ENCODE measurements at regions not wholly inside any gene's neighbourhood (a gene's known extent, or its start where the extent isn't known, plus 50 kb on each side); places are given as distances from the start of the nearest gene placed in this dataset.

- TF ChIP-seq CTCF (optimal IDR thresholded peaks at IDR 0.05 in 1 of 3, IDR thresholded peaks at IDR 0.05 in 1 of 3, conservative IDR thresholded peaks at IDR 0.05 in 1 of 3; ENCODE audit: extremely low read depth in 1 of 3, insufficient read depth in 2 of 3, low read length in 3 of 3) (no peak), EZH2 (IDR thresholded peaks at IDR 0.05; ENCODE audit: low read length) (no peak)
Measured at GRCh38 chr6:21791581-21791980, 198.0 kb downstream of the SOX4 start.

All from keratinocyte (primary cell).